Left ventricle myocardium inferior (tissue), 1 donor: ENCODE measurements at regions not wholly inside any gene's neighbourhood (a gene's known extent, or its start where the extent isn't known, plus 50 kb on each side); places are given as distances from the start of the nearest gene placed in this dataset.

Experiments
- DNase-seq: peaks from one replicate; pipeline ENCODE4 v3.0.0-alpha.2; 2020
- H3K27ac ChIP-seq: fragments of 200-600 bp; replicated peaks from 2 replicates; pipeline ENCODE4 v1.8.0; 2021
- H3K27me3 ChIP-seq: fragments of 200-600 bp; 2 replicates; pipeline ENCODE4 v1.8.0; 2021; ENCODE audit warnings: low read depth
- H3K36me3 ChIP-seq: fragments of 200-600 bp; 2 replicates; pipeline ENCODE4 v1.8.0; 2021
- H3K4me1 ChIP-seq: fragments of 200-600 bp; 2 replicates; pipeline ENCODE4 v1.8.0; 2021
- H3K4me3 ChIP-seq: fragments of 200-600 bp; 2 replicates; pipeline ENCODE4 v1.8.0; 2021; ENCODE audit warnings: mild to moderate bottlenecking, moderate library complexity
- H3K9me3 ChIP-seq: fragments of 200-600 bp; replicated peaks from 2 replicates; pipeline ENCODE4 v1.8.0; 2021
- CTCF ChIP-seq: fragments of 200-600 bp; IDR thresholded peaks from 2 replicates; pipeline ENCODE4 v1.8.0; 2021; ENCODE audit warnings: antibody characterized with exemption, mild to moderate bottlenecking, borderline replicate concordance
- intact Hi-C: fragments of 100-400 bp; cut with micrococcal nuclease; formaldehyde crosslinking; loops from one replicate; pipeline ENCODE4 v1.11.0; 2022
- donor health status: DM: no; HTN: yes; CAD: no; lungs with severe emphysema.

- intact Hi-C loops, result no loop called here
- Histone ChIP-seq H3K9me3 (peaks cover 32% of the 10 kb centered on the region), H3K27ac (no peak overlapping the region), H3K36me3 (no peaks in the 10 kb centered on the region), H3K27me3 (peaks cover 3% of the 10 kb centered on the region), H3K4me3 (no peak overlapping the region), H3K4me1 (peaks cover 28% of the 10 kb centered on the region)
- no peak for TF ChIP-seq CTCF
- DNase-seq, result no peak
Observed at GRCh38 chr16:22687031-22687530, 126.9 kb upstream of the HS3ST2 start.

- Histone ChIP-seq H3K27me3 (no peaks in the 10 kb centered on the region), H3K9me3 (peaks cover 32% of the 10 kb centered on the region), H3K4me3 (no peak overlapping the region), H3K4me1 (peaks cover 28% of the 10 kb centered on the region), H3K27ac (no peak overlapping the region), H3K36me3 (no peaks in the 10 kb centered on the region)
- intact Hi-C loops, result no loop called here
- no peak for TF ChIP-seq CTCF
- DNase-seq, result no peak
Observed at GRCh38 chr16:22688463-22688862, 125.5 kb upstream of the HS3ST2 start.

GRCh38 chr16:22688930-22689329 lies 125.0 kb upstream of the HS3ST2 start:
- no peak overlapping the region for H3K27ac ChIP-seq
- peaks cover 24% of the 10 kb centered on the region for H3K4me1 ChIP-seq
- H3K4me3 ChIP-seq, result no peak overlapping the region
- peaks cover 32% of the 10 kb centered on the region for H3K9me3 ChIP-seq
- H3K27me3 ChIP-seq, result no peaks in the 10 kb centered on the region
- no peak for TF ChIP-seq CTCF
- no peak for DNase-seq
- intact Hi-C loops, result no loop called here
- no peaks in the 10 kb centered on the region for H3K36me3 ChIP-seq

GRCh38 chr16:22691335-22691734 lies 122.6 kb upstream of the HS3ST2 start:
- H3K36me3 ChIP-seq, result no peaks in the 10 kb centered on the region
- H3K27ac ChIP-seq, result no peak overlapping the region
- no peaks in the 10 kb centered on the region for H3K27me3 ChIP-seq
- H3K4me1 ChIP-seq, result peaks cover 15% of the 10 kb centered on the region
- peaks cover 30% of the 10 kb centered on the region for H3K9me3 ChIP-seq
- TF ChIP-seq CTCF, result no peak
- intact Hi-C loops, result no loop called here
- no peak overlapping the region for H3K4me3 ChIP-seq
- no peak for DNase-seq

GRCh38 chr16:22692034-22692433 lies 121.9 kb upstream of the HS3ST2 start:
- Histone ChIP-seq H3K27me3 (no peaks in the 10 kb centered on the region), H3K27ac (no peak overlapping the region), H3K36me3 (no peaks in the 10 kb centered on the region), H3K4me1 (peaks cover 15% of the 10 kb centered on the region), H3K4me3 (no peak overlapping the region), H3K9me3 (peaks cover 23% of the 10 kb centered on the region)
- TF ChIP-seq CTCF, result no peak
- no peak for DNase-seq
- intact Hi-C loops, result loop anchor here (2.0 kb wide), 1 partner anchor 1113 kb away; no protein-coding TSS in a partner anchor
